ENCODE measurements at regions not wholly inside any gene's neighbourhood (a gene's known extent, or its start where the extent isn't known, plus 50 kb on each side); places are given as distances from the start of the nearest gene placed in this dataset.

DNA sequence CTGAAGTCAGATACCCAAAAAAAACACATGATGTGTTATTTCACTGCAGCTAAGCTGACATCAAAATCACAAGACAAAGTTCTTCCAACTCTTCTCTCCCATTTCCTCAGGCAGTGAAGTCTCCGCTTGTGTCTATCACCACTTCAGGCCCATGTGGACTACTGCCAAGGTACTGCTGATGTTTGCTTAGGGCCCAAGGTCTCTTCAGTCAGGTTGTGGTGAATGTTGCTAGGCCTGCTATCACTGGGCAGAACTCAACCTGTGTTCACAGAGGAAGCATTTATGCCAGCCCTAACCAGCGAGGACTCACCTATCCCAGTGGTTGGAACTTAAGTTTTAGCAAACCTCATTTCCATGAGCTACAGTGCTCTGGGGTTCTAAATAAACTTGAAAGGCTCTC, 156.5 kb upstream of the BRINP3 start:
- TF ChIP-seq, protein P1, sequence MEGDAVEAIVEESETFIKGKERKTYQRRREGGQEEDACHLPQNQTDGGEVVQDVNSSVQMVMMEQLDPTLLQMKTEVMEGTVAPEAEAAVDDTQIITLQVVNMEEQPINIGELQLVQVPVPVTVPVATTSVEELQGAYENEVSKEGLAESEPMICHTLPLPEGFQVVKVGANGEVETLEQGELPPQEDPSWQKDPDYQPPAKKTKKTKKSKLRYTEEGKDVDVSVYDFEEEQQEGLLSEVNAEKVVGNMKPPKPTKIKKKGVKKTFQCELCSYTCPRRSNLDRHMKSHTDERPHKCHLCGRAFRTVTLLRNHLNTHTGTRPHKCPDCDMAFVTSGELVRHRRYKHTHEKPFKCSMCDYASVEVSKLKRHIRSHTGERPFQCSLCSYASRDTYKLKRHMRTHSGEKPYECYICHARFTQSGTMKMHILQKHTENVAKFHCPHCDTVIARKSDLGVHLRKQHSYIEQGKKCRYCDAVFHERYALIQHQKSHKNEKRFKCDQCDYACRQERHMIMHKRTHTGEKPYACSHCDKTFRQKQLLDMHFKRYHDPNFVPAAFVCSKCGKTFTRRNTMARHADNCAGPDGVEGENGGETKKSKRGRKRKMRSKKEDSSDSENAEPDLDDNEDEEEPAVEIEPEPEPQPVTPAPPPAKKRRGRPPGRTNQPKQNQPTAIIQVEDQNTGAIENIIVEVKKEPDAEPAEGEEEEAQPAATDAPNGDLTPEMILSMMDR (IDR thresholded peaks at IDR 0.05; ENCODE audit: low read depth, low read length): no peak
- TF ChIP-seq POLR2A (IDR thresholded peaks at IDR 0.05; ENCODE audit: extremely low read depth, insufficient read length): no peak

Measured in NB4 (cell line).